Fibroblast of lung (primary cell): ENCODE measurements at regions not wholly inside any gene's neighbourhood (a gene's known extent, or its start where the extent isn't known, plus 50 kb on each side); places are given as distances from the start of the nearest gene placed in this dataset.
A peak's percentile ranks its signal among the peaks of the same experiment; 100 is the strongest.

Experiments used
- DNase-seq, 2 donors: peaks; one replicate each; pipeline versions ENCODE4 v3.0.0 to v3.0.0-alpha.2; 2010; ENCODE audit warnings: low read depth in 2 of 2
- H2AFZ ChIP-seq: 2 replicates; pipeline ENCODE4 v1.5.1; 2012; ENCODE audit warnings: low read length, control low read depth, inconsistent platforms
- H3K27ac ChIP-seq: 2 replicates; pipeline ENCODE4 v1.5.1; 2011; ENCODE audit warnings: low read length, control low read depth; ENCODE audit not compliant: insufficient read depth
- H3K27me3 ChIP-seq: 2 replicates; pipeline ENCODE4 v1.5.1; 2011; ENCODE audit warnings: mild to moderate bottlenecking, low read length; ENCODE audit not compliant: control insufficient read depth, insufficient read depth
- H3K36me3 ChIP-seq: 2 replicates; pipeline ENCODE4 v1.5.1; 2011; ENCODE audit warnings: low read length; ENCODE audit not compliant: control insufficient read depth, insufficient read depth
- H3K4me1 ChIP-seq: 2 replicates; pipeline ENCODE4 v1.5.1; 2011; ENCODE audit warnings: low read length; ENCODE audit not compliant: control insufficient read depth, insufficient read depth; ENCODE audit errors: extremely low read depth
- H3K4me2 ChIP-seq: 2 replicates; pipeline ENCODE4 v1.5.1; 2011; ENCODE audit warnings: low read length, control low read depth; ENCODE audit not compliant: insufficient read depth; ENCODE audit errors: extremely low read depth
- H3K4me3 ChIP-seq, 4 experiments: fragments of 200-600 bp in 1 of 4; sonication (generic) in 1 of 4; replicated peaks in 1 of 4; 2 replicates each; pipeline ENCODE4 v1.5.1; 2011 to 2016; ENCODE audit warnings: low read length in 4 of 4, low read depth in 3 of 4, mild to moderate bottlenecking in 3 of 4, control low read depth in 2 of 4, inconsistent platforms in 1 of 4, mixed read lengths in 1 of 4; ENCODE audit not compliant: insufficient read depth in 1 of 4; ENCODE audit errors: control extremely low read depth in 1 of 4
- H3K79me2 ChIP-seq: 2 replicates; pipeline ENCODE4 v1.5.1; 2012; ENCODE audit warnings: mild to moderate bottlenecking, low read length, inconsistent platforms; ENCODE audit not compliant: control insufficient read depth, insufficient read depth
- H3K9ac ChIP-seq: 2 replicates; pipeline ENCODE4 v1.5.1; 2011; ENCODE audit warnings: mild to moderate bottlenecking, low read length, control low read depth; ENCODE audit not compliant: insufficient read depth
- H3K9me3 ChIP-seq: 2 replicates; pipeline ENCODE4 v1.5.1; 2012; ENCODE audit warnings: low read depth, low read length; ENCODE audit not compliant: control insufficient read depth, insufficient read depth
- H4K20me1 ChIP-seq: 2 replicates; pipeline ENCODE4 v1.5.1; 2011; ENCODE audit warnings: low read length; ENCODE audit not compliant: control insufficient read depth, insufficient read depth; ENCODE audit errors: extremely low read depth
- CTCF ChIP-seq, 2 donors: IDR thresholded peaks in 1 of 2; conservative IDR thresholded peaks in 1 of 2; 1 replicate in 1 of 2; 2 replicates in 1 of 2; pipeline ENCODE4 v1.5.1; 2011 to 2012; ENCODE audit warnings: low read length in 2 of 2, control low read depth in 1 of 2, inconsistent platforms in 1 of 2, low read depth in 1 of 2, mild to moderate bottlenecking in 1 of 2
- EZH2 ChIP-seq: IDR thresholded peaks from 2 replicates; pipeline ENCODE4 v1.5.1; 2012; ENCODE audit warnings: low read length, control low read depth, mild to moderate bottlenecking; ENCODE audit errors: missing control alignments

- Histone ChIP-seq H3K36me3 (no peaks in the 10 kb centered on the region), H3K27me3 (no peaks in the 10 kb centered on the region), H3K4me1 (no peaks in the 10 kb centered on the region), H3K79me2 (no peaks in the 10 kb centered on the region), H3K4me3 (no peak overlapping the region), H3K4me2 (no peak overlapping the region), H2AFZ (no peak overlapping the region), H3K9ac (no peak overlapping the region), H4K20me1 (no peaks in the 10 kb centered on the region), H3K9me3 (no peaks in the 10 kb centered on the region), H3K27ac (no peak overlapping the region)
- DNase-seq, result peak; percentile 6 to 31
- no peak for TF ChIP-seq EZH2
- TF ChIP-seq CTCF (conservative IDR thresholded peaks at IDR 0.05 in 1 of 2, IDR thresholded peaks at IDR 0.05 in 1 of 2; ENCODE audit: low read depth in 1 of 2, low read length in 2 of 2), result no peak
Measured at GRCh38 chr10:123380491-123381085, 226.4 kb downstream of the BUB3 start.

GRCh38 chr10:123381224-123381623 is 227.0 kb downstream of the BUB3 start:
- DNase-seq, result peak in 1 of 2 donors; percentile 13
- H3K4me3 ChIP-seq, result no peak overlapping the region
- H3K9ac ChIP-seq, result no peak overlapping the region
- no peaks in the 10 kb centered on the region for H3K36me3 ChIP-seq
- no peaks in the 10 kb centered on the region for H3K4me1 ChIP-seq
- H3K27me3 ChIP-seq, result no peaks in the 10 kb centered on the region
- TF ChIP-seq CTCF (conservative IDR thresholded peaks at IDR 0.05 in 1 of 2, IDR thresholded peaks at IDR 0.05 in 1 of 2; ENCODE audit: low read depth in 1 of 2, low read length in 2 of 2), result no peak
- TF ChIP-seq EZH2, result no peak
- H3K4me2 ChIP-seq, result no peak overlapping the region
- H4K20me1 ChIP-seq, result no peaks in the 10 kb centered on the region
- H3K9me3 ChIP-seq, result no peaks in the 10 kb centered on the region
- H2AFZ ChIP-seq, result no peak overlapping the region
- no peaks in the 10 kb centered on the region for H3K79me2 ChIP-seq
- H3K27ac ChIP-seq, result no peak overlapping the region

- TF ChIP-seq EZH2 (no peak), CTCF (conservative IDR thresholded peaks at IDR 0.05 in 1 of 2, IDR thresholded peaks at IDR 0.05 in 1 of 2; ENCODE audit: low read depth in 1 of 2, low read length in 2 of 2) (no peak)
- Histone ChIP-seq H3K9ac (no peak overlapping the region), H3K4me2 (no peak overlapping the region), H3K4me3 (no peak overlapping the region), H2AFZ (no peak overlapping the region), H3K27me3 (no peaks in the 10 kb centered on the region), H4K20me1 (no peaks in the 10 kb centered on the region), H3K79me2 (no peaks in the 10 kb centered on the region), H3K4me1 (no peaks in the 10 kb centered on the region), H3K9me3 (no peaks in the 10 kb centered on the region), H3K36me3 (no peaks in the 10 kb centered on the region), H3K27ac (no peak overlapping the region)
- DNase-seq, result no peak
Measured at GRCh38 chr10:123382491-123382890, 228.3 kb downstream of the BUB3 start.
